MCF 10A (cell line): ENCODE measurements at regions not wholly inside any gene's neighbourhood (a gene's known extent, or its start where the extent isn't known, plus 50 kb on each side); places are given as distances from the start of the nearest gene placed in this dataset.

Source experiments
- BruUV-seq: library from RNA; stranded (reverse); fragments of 400-500 nt; replicated peaks from 2 replicates; lab custom pipeline; 2021; lab: Mats Ljungman, UMichigan
- CTCF ChIA-PET: fragments of 300-600 bp; sonication (Branson Sonifier 250); formaldehyde crosslinking; extraction: SDS; loops from one replicate; lab custom pipeline; 2021; ENCODE audit warnings: antibody characterized with exemption, inconsistent platforms; lab: Yijun Ruan, JAX
- POLR2A ChIA-PET: fragments of 300-600, 350-650 bp; sonication (Branson Sonifier 250); formaldehyde crosslinking; extraction: SDS; loops from one replicate; lab custom pipeline; 2020; ENCODE audit warnings: antibody characterized with exemption, inconsistent platforms; lab: Yijun Ruan, JAX
- DNase-seq: peaks from one replicate; pipeline ENCODE4 v3.0.0-alpha.2; 2018; ENCODE audit not compliant: unreplicated experiment
- H3K27ac Mint-ChIP-seq: one replicate; pipeline ENCODE4 v1.8.0; 2022; ENCODE audit warnings: mild to moderate bottlenecking, low read depth, mixed read lengths; ENCODE audit not compliant: unreplicated experiment
- H3K27me3 Mint-ChIP-seq: one replicate; pipeline ENCODE4 v1.8.0; 2022; ENCODE audit warnings: mixed read lengths; ENCODE audit not compliant: insufficient read depth, unreplicated experiment
- H3K36me3 Mint-ChIP-seq: one replicate; pipeline ENCODE4 v1.8.0; 2022; ENCODE audit warnings: mild to moderate bottlenecking, moderate library complexity, mixed read lengths; ENCODE audit not compliant: insufficient read depth, unreplicated experiment
- H3K4me1 Mint-ChIP-seq: one replicate; pipeline ENCODE4 v1.8.0; 2022; ENCODE audit warnings: mixed read lengths; ENCODE audit not compliant: insufficient read depth, unreplicated experiment
- H3K4me3 Mint-ChIP-seq: one replicate; pipeline ENCODE4 v1.8.0; 2022; ENCODE audit warnings: mild to moderate bottlenecking, moderate library complexity, mixed read lengths; ENCODE audit not compliant: unreplicated experiment
- H3K9me3 Mint-ChIP-seq: one replicate; pipeline ENCODE4 v1.8.0; 2022; ENCODE audit warnings: mixed read lengths; ENCODE audit not compliant: unreplicated experiment
- intact Hi-C: fragments of 100-400 bp; cut with micrococcal nuclease; formaldehyde crosslinking; loops from 2 replicates; pipeline ENCODE4 v1.14.1; 2022
- TF ChIP-seq, protein P1 (sequence below): fragments of 200-600 bp; IDR thresholded peaks from one replicate; pipeline ENCODE4 v1.8.0; 2022; ENCODE audit warnings: antibody characterized with exemption, mild to moderate bottlenecking; ENCODE audit not compliant: unreplicated experiment

DNA sequence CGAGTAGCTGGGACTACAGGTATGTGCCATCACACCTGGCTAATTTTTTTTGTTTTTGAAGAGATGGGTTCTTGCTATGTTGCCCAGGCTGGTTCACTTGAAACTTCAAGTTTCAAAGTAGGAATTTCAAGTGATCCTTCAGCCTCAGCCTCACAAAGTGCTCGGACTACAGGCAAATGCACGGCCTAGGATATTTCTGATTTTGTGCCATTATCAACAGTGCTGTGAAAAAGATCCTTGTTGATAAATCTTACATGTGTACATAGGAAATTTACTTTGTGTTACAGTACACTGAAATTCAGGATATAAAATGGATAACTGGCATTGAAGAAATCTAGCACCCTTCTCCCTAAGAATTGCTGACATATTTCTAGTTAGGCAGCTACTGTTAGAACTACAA, 184.6 kb upstream of the PRDM1 start:
- Mint-ChIP-seq H3K4me1 (no peaks in the 10 kb centered on the region), H3K4me3 (no peak overlapping the region), H3K36me3 (no peaks in the 10 kb centered on the region), H3K27me3 (no peaks in the 10 kb centered on the region), H3K27ac (no peak overlapping the region), H3K9me3 (no peaks in the 10 kb centered on the region)
- BruUV-seq: no TSS peak
- TF ChIP-seq, protein P1, sequence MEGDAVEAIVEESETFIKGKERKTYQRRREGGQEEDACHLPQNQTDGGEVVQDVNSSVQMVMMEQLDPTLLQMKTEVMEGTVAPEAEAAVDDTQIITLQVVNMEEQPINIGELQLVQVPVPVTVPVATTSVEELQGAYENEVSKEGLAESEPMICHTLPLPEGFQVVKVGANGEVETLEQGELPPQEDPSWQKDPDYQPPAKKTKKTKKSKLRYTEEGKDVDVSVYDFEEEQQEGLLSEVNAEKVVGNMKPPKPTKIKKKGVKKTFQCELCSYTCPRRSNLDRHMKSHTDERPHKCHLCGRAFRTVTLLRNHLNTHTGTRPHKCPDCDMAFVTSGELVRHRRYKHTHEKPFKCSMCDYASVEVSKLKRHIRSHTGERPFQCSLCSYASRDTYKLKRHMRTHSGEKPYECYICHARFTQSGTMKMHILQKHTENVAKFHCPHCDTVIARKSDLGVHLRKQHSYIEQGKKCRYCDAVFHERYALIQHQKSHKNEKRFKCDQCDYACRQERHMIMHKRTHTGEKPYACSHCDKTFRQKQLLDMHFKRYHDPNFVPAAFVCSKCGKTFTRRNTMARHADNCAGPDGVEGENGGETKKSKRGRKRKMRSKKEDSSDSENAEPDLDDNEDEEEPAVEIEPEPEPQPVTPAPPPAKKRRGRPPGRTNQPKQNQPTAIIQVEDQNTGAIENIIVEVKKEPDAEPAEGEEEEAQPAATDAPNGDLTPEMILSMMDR: no peak
- DNase-seq: no peak
- POLR2A ChIA-PET: interaction anchor here (1.1 kb wide), 1 partner anchor 91 kb away, joined by 3 read pairs; no protein-coding TSS in a partner anchor
- CTCF ChIA-PET: interaction anchor here (0.6 to 0.7 kb wide), 2 partner anchors 315 to 1354 kb away, joined by 6 read pairs; no protein-coding TSS in a partner anchor
- intact Hi-C loops: no loop called here

DNA sequence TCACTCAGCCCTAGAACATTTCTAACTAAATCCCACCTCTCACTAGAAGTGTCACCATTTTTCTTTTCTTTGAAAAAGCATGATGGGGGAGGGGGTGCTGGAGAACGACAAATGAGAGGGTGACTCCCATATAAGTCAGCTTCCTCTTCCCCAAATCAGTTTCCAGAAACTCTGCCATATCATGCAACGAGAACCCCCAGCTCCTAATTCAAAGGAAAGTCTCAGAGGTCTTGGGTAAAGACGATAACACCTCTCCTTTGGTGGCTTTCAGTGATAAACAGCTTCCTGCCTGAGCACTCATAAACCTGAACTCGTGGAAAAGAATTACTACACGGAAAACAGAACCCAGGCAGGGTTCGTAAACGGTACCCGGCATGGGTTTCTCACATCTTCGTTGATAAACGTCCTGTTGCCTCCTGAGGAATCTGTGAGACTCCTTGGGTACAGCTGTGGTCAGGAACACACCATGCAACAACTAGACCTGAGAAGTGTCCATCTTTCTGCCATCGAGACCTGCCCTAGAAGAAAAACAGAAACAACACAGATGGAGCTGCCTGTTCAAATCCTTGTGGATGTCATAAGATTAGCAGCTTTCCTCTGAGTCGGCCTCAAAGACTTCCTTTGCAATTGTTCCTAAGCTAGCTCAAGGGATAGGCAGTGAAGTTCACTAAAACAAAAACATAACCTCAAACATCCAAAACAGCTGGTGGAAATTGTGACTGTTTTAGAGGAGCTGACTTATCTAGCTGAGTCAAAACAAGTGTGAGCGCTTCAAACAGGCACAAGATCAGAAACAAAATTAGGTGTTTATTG, 185.8 kb upstream of the PRDM1 start:
- POLR2A ChIA-PET: no interaction called here
- BruUV-seq: no TSS peak

DNA sequence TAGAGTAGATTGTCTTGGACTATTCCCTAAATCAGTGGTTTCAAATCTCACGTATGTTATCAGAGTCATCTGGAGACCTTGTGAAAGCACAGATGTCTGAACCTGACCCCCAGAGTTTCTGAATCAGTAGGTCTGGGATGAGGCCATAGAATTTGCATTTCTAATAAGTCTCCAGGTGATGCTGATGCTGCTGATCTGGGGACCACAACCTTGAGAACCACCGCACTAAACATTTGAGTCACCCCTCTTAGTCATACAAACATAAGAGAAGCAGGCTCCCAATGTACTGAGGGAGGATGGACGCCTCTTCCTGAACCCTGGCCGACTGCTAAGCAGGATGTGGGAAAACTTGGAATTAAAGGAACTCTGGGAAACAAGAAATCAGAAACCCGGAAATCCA, 187.8 kb upstream of the PRDM1 start:
- intact Hi-C loops: no loop called here
- POLR2A ChIA-PET: no interaction called here
- DNase-seq: peak; percentile 22

More for the DNA sequence above, 185.8 kb upstream of the PRDM1 start:
- Mint-ChIP-seq H3K27ac (no peak overlapping the region), H3K27me3 (no peaks in the 10 kb centered on the region), H3K4me3 (no peak overlapping the region), H3K4me1 (no peaks in the 10 kb centered on the region), H3K36me3 (no peaks in the 10 kb centered on the region), H3K9me3 (no peaks in the 10 kb centered on the region)
- CTCF ChIA-PET: interaction anchor here (0.7 kb wide), 1 partner anchor 468 kb away, joined by 3 read pairs; no protein-coding TSS in a partner anchor
- no peak for DNase-seq
- intact Hi-C loops: no loop called here
- TF ChIP-seq, protein P1: no peak

DNA sequence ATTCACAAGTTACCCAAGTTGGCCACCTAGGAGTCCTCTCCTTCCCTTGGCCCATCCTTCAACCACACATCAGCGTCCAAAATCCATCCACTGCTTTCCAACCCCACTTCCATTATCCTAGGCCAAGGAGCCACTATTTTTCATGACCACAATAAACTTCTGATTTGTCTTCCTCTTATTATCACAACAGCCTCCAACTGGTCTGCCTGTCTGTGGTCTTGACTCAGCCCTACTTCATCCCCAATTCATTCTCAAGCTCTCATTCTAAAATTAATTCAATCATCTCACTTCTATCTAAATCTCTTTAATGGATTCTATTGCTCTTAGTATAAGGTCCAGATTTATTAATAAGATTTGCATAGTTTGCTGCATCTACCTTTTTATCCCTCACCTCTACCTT, 189.0 kb upstream of the PRDM1 start:
- DNase-seq: no peak
- no TSS peak for BruUV-seq
- Mint-ChIP-seq H3K27ac (no peak overlapping the region), H3K36me3 (no peaks in the 10 kb centered on the region), H3K9me3 (no peaks in the 10 kb centered on the region), H3K4me3 (no peak overlapping the region), H3K27me3 (no peaks in the 10 kb centered on the region), H3K4me1 (peaks cover 7% of the 10 kb centered on the region)
- TF ChIP-seq, protein P1: no peak
- CTCF ChIA-PET: interaction anchor here (0.6 kb wide), 1 partner anchor 405 kb away, joined by 3 read pairs; no protein-coding TSS in a partner anchor
- intact Hi-C loops: no loop called here
- POLR2A ChIA-PET: no interaction called here

More for the DNA sequence above, 187.8 kb upstream of the PRDM1 start:
- CTCF ChIA-PET: no interaction called here
- BruUV-seq: no TSS peak
- H3K9me3 Mint-ChIP-seq: no peaks in the 10 kb centered on the region
- H3K27ac Mint-ChIP-seq: no peak overlapping the region
- TF ChIP-seq, protein P1: no peak
- no peaks in the 10 kb centered on the region for H3K27me3 Mint-ChIP-seq
- H3K36me3 Mint-ChIP-seq: no peaks in the 10 kb centered on the region
- peaks cover 7% of the 10 kb centered on the region for H3K4me1 Mint-ChIP-seq
- H3K4me3 Mint-ChIP-seq: no peak overlapping the region
